ENCODE measurements at regions not wholly inside any gene's neighbourhood (a gene's known extent, or its start where the extent isn't known, plus 50 kb on each side); places are given as distances from the start of the nearest gene placed in this dataset.

DNA sequence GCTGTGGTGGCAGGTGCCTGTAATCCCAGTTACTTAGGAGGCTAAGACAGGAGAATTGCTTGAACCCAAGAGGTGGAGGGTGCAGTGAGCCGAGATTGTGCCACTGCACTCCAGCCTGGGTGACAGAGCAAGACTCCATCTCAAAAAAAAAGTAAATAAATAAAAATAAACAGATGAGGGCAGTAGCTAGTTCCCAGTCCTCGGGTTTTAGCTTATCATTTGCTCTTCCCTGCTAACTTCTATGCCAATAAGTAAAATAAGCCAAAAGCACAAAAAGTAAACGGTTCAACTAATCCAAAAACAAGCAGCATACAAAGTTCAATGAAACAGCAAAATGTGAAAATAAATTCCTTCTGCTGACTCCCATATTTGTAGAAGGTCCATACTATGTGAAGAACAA lies 133.0 kb upstream of the TMCC3 start:
- no peak for DNase-seq (ENCODE audit: low read depth)

DNA sequence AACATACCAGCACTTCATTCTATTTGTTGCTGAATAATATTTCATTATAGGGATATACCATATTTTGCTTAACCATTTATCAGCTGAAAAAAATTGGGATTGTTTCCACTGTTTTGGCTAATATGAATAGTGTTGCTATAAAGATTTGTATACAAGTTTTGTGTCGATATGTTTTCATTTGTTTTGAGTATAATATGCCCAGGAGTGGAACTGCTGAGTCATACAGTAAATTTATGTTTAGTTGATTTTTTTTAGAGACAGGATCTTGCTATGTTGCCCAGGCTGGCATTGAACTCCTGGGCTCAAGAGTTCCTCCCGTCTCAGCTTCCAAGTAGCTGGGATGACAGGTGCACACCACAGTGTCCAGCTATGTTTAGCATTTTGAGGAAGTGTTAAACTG lies 131.5 kb upstream of the TMCC3 start:
- DNase-seq (ENCODE audit: low read depth): no peak

DNA sequence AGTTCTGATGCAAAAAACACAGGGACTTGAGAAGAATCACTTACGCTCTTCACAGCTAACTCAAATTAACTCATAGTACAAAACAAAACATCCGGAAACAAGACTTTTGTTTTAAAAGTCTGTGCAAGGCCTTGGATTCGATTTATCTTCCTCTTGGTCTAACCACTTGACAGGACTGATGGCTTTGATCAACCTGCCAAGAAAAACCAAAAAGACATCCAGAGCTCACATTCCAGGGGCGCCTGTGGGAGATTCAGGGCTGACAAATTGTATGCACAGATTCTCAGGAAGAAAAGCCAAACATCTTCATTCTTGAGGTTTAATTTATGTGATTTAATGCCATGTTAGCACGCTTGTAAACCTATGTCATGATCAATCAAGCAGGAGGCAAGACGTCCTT lies 129.1 kb upstream of the TMCC3 start:
- DNase-seq (ENCODE audit: low read depth): no peak

DNA sequence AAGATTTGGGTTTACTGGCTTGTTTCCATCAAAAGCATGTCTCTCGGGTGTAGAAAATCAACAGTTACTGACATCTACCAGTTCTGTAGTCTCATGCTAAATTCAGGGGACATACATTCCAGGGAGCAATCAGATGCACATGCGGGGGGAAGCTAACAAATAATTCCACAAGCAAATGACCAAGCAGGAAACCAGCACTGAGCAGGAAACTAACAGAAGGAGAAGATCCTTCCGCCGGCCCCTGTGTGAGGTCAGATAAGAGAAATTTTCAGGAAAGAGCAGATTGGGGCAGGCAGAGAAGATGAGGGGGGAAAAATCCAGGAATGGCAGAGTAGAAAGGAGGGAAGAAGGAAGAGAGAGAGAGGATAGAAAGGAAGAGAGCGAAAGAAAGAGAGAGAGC lies 127.6 kb upstream of the TMCC3 start:
- peak; percentile 65 for DNase-seq (ENCODE audit: low read depth)

DNA sequence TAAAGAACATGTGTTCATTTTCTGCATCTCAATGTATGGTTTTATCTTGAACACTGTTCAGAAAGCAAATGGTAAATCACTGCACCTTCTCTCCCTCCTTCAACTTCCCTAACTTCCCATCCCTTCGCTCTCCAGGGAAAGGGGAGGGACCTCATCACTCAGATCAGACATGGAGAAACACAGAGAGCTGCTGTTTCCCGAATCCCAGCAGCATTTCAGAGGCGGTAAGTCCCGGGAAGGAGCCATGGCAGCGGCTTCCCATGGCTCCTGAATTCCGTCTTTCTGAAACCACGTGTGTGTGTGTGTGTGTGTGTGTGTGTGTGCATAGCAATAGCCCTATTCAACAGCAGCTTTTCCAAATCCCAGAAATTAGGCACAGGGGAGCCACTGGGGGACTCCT lies 125.4 kb upstream of the TMCC3 start:
- no peak for DNase-seq (ENCODE audit: low read depth)

DNA sequence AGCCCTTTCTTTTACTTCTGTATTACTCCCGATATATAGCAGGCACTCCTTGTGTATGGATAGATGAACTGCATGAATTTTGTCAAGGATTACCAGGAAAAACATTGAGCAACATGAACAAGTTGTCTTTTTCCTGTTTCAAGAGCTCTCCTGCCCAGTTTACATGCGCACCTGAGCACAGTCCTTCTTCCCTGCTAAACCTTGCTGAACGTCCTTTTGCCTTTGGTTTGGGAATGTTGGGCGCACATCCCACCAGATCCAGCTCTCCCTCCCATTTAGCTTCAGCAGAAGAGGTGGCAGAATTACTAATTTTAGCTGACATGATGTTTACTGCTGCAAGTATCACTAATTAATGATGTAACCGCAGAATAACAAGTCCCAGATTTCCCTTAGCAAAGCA lies 121.4 kb upstream of the TMCC3 start:
- no peak for DNase-seq (ENCODE audit: low read depth)

DNA sequence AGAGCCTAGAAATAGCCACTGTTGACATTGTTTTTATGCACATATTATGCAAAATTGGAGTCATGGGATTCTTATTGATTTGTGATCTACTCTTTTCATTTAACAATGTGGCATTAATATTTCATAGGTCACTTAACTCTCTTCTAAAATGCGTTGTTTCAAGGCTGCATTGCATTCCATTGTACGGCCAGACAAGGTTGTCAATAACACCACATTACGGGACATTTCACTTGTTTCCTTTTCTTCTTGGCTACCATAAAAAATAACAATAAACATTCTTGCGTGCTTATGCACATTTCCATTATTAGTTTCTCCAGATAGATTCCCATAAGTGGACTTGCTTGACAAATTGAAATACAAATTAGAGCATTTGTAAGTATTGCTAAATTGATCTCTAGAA lies 120.8 kb upstream of the TMCC3 start:
- DNase-seq (ENCODE audit: low read depth): no peak

DNA sequence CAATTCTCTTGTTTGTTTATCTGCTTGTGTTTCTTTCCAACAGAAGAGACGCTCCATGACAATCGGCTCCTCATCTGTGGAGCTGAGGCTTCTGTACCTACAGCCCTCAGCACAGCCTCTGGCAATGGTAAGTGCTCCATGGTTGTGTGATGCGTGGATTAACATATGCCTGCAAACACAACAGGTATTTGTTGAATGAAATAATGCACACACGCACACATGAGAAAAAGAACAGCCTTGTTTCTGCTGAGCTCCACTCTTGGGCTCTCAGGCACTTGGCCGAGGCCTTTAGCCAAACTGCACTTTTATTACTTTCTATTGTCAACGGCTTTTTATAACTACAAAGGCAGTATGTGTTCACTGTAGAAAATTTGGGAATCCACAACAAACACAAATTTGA lies 120.4 kb upstream of the TMCC3 start:
- DNase-seq (ENCODE audit: low read depth): no peak

DNA sequence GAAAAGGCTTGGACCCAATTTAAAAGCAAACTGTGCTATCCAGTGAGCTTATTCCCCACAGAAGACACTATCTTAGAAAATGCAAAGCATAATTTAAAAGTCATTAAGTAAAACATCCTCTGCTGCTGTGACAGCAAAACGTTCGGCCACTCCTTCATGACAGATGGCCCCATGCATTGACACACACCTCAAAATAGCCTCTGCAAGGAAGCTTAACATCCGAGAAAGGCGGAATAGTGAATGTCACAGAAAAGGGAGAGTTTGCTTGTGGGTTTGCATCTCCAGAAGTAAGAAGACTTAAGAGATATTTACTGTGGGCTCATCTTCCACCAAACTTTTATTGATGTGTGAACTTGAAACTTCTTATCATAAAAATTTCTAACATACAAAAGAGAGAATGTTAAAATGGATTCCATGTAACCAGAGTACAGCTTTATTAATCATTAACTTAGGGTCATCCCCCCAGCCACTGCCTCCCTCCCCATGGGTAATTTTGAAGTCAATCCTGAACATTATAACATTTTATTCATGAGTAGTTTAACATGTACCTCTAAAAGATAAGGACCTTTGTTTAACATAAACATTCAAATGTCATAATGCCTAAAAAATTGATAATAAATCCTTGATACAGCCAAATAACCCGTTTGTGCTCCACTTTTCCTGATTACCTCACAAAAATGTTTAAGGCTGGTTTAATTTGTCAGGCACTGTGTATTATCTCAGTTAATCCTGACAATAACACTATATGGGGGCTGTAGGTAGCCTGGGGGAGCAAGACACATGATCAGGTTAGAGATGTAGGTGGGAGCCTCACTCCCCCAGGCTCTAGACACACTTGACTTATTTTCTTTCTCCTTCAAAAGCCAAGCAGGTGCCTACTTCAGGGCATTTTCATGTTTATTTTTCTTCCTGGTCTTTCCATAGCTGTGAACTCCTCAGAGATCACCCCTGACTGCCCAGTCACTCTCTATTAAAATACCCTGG lies 119.7 kb upstream of the TMCC3 start:
- DNase-seq (ENCODE audit: low read depth): no peak

DNA sequence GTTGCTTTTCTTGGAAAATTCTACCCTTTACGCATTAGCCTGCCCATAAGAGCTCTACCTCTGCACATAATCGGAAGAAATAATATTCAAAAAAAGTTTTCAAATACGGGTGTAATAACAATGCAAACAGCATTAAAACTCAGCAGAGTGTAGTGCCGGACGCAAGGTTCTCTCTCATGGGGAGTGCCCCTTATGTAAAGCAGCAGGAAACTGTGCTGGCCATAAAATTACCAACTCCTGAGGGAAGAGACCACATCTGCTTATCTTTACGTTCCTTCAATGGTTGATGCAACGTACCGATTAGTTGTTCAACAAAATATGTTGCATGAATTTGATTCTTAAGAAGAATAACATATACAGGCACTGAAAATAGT lies 118.7 kb upstream of the TMCC3 start:
- peak; percentile 67 for DNase-seq (ENCODE audit: low read depth)

DNA sequence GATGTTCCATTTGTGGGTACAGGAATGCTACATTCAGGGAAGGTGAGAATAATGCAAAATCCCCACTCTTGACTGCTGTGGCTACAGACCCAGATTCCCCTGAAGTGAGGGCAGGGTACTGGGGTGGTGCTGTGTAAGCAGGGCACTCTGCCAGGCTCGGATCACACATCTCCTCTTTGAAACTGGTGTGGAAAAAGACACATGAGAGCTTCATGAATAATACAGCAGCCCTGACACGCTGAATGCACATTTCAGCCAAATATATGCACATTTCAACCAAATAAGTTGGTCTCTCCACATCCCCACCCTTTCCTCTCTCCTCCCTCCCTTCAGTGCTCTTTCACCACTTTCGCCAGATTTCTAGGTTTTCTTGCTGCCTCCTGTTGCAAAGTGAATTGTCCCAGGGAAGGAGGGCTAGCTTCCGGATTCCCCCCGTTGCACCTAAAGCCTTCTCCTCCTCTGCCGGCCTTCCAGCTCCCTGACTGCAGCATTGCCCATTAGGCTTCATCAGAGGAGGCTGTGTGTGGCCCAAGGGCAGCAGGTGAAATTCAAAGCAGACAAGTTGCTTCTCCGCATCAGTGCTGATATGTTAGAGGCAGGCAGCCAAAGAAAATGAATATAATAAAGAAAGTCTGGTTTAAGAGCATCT lies 118.2 kb upstream of the TMCC3 start:
- no peak for DNase-seq (ENCODE audit: low read depth)

DNA sequence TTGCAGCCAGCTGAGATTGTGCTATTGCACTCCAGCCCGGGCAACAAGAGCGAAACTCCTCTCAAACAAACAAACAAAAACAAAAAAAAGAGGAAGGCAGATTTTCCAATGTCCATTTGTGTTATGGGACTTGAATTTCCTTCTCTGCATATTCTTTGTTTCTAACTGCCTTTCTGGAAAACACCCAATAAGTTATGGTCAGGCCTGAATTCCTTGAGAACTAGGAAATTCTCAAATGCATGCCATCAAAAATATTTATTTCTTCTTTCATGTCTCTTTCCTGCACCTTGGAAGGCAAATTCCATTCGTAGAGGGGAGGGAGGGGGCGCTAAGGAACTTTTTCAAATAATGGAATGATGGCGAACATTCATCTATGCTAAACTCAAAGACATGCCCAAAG lies 117.6 kb upstream of the TMCC3 start:
- no peak for DNase-seq (ENCODE audit: low read depth)

DNA sequence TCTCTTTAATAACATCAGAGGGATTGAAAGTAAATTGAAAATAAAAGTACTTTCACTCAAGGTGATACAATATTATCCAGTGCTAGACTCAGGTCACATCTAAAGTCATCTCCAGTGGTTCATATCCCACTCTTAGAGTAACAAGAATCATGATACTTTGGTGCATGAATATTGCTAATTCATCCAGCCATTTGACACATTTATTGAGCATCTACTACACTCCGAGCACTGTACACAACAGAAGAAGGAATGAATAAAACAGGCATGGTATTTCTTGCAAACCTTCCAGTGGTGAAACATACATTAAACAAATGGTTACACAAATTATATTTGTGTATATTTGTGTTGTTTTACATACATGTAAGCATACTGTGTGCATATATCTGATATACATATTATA lies 116.0 kb upstream of the TMCC3 start:
- no peak for DNase-seq (ENCODE audit: low read depth)

DNA sequence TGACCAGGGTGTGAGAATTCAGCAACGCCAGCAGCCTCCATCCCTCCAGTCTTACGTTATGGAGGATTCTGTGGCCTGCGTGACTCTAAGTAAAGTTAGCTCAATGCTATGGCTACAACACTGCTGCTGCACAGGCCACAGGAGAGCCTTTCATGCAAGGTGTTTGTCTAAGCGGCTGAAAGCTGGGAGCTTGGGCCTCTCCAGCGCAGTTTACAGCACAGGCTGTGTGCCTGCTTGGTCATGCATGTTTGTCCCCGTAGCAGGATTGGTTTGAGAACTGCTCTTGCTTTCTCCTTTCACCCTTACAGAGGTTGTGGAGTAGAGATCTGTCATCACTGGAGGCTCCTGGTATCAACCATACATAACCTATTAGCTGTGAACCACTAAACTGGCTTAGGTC lies 113.1 kb upstream of the TMCC3 start:
- DNase-seq (ENCODE audit: low read depth): no peak

DNA sequence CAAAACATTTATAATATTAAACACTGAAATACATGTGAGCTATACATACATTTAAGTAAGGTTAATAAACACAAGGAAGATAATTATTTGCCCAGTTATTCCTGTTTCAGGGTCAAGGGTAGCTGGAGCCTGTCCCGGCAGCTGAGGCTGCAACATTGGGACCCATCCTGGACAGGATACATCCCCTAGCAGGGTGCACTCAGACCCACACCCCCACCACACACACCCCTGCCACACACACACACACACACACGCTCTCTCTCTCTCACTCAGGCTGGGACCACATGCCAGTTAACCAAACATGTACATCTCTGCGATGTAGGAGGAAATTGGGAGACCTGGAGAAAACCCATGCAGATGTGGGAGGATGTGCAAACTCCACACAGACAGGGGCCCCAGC lies 112.6 kb upstream of the TMCC3 start:
- DNase-seq (ENCODE audit: low read depth): no peak

DNA sequence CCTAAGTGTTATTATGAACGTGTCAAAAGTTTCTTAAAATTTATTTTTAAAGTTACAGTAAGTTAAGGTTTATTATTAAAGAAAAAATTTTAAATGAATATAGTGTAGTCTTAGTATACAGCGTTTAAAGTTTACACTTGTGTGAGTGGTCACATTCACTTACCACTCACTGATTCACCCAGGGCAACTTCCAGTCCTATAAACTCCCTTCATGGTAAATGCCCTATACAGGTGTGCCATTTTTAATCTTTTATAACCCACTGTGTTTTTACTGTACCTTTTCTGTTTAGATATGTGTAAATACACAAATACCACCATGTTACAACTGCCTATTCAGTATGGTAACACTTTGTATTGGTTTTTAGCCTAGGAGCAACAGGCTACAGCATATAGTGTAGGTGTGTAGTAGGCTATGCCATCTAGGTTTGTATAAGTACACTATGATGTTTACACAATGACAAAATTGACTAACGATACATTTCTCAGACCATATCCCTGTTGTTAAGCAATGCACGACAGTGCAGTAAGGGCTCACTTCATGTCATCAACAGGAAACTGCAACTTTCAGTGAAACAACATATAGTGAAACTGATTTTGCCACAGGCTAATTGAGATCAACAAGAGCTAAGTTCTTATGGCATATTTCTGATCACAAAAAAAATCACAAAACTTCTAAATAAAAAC lies 112.0 kb upstream of the TMCC3 start:
- DNase-seq (ENCODE audit: low read depth): no peak

DNA sequence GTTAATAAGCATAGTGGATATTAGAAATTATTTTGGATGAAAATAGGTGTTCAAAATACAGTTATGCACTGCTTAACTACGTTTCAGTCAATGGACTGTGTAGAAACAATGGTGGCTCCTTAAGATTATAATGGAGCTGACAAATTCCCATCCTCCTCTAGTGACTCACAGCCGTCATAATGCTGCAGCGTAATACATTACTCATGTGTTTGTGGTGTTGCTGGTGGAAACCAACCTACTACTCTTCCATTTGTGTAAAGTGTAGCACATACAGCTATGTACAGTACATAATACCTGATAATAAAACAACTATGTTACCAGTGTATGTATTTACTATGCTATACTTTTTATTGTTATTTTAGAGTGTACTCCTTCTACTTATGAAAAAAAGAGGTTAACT lies 111.2 kb upstream of the TMCC3 start:
- DNase-seq (ENCODE audit: low read depth): no peak

DNA sequence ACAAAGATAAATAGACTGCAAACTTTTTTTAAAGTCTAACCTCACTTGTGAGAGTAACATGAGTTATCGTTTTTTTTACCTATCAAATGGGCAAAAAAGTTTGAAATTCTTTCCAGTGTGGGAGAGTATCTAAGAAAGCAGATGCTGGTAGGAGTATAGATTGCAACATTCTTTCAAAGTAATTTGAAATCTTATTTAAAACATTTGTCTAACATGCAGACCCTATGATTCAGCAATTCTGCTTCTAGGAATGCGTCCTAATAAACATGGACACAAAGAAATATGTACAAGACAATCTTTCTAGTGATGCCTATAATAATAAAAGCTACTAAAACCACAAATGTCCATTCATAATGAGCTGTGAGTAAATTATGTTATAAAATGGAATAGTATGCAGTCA lies 110.4 kb upstream of the TMCC3 start:
- no peak for DNase-seq (ENCODE audit: low read depth)

DNA sequence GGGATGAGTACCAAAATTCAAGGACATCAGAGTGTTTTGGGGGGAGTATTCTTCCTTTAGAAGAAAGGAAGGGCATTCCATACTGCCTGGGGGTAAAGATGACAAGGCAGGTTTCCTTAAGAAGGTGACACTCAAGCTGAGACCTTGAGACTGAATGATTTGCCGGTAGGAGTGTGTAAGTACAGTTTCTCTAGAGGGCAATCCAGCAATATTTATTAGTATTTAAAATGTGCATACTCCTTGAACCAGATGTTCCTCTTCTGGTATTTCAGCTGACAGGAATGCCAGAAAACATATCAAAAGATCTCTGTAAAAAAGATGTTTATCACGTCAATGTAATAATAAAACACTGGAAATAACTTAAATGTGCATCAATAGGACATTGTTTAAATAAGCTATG lies 106.4 kb upstream of the TMCC3 start:
- DNase-seq (ENCODE audit: low read depth): no peak

DNA sequence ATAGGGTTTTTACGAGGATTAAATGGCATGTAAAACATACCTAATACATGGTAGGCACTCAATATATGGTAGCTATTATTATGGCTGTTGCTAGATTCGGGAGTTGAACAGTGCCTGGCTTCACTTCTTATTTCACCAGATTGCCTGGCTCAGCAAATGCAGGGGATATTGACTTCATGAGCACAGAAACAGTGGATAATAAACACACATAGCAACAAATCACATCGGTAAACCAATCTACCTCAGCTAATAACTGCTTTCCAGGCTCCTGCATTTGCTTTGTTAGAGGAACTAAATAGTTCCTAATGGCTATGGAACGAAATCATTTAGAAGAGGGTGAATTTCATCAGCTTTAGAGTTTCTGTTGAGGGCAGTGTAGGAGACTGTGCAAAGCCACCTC lies 105.2 kb upstream of the TMCC3 start:
- no peak for DNase-seq (ENCODE audit: low read depth)

DNA sequence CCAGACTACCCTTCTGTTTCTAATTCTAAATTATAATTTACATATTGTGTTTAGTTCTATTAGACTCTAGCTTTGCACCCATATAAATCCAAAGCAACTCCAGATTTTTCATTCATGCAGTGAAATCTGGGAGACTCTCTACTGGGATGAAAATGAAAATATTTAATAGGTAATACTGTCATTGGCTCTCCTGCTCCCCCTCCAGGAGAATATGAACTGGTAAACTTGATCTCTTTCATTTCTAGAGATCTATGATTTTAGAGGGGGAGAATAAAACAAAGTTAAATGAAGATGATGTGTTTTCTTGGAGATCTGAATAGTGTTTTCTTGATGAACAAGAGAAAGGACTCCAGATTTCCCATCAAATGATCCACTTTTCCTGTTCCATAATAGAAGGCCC lies 104.3 kb upstream of the TMCC3 start:
- no peak for DNase-seq (ENCODE audit: low read depth)

DNA sequence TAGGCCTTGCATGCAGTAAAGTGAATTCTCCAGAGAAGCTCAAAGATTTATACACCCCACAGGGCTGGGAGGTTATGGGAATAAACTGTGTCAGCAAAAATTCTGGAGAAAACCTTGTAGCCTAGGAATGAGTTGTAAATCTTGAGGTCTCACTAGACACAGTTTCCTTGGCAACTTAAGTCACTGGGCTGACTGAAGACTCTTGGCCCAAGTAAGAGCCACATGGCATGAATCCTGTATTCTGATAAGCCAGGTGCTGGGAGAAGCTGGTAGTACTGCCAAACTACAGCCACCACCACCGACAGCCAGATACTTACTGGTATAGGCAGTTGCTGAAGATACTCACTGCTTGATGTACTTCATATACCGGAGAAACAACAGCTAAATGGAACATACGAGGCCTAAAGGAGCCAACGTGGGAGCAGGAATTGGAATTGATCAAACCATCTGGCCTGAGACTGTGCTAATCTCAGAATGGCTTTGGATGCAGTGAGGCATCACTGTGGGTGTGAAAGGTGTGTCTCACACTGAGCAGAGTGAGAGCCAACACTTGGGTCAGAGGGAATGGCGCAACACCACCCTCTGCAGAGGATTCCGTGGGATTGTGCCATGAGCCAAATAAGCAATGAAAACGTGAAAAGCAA lies 102.8 kb upstream of the TMCC3 start:
- DNase-seq (ENCODE audit: low read depth): no peak

DNA sequence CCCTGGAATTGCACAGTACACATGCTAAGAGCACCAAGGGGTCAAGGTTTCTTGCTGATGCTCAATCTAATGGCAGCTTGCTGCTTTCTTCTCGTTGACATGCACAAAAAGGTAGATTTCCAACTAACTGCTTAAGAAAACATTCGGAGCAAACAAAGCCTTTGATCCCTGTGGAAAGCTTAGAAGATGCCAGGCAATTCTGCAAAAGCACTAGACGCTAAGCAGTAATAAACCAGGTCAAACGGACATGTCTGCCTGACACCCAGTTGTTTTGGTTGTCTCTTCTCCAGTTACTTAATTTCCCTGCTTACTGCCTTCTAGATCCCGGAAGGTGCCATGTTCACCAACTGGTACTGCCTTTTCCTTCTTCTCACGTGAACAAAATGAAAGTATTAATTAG lies 100.5 kb upstream of the TMCC3 start:
- no peak for DNase-seq (ENCODE audit: low read depth)
